Activated CD4-positive, alpha-beta T cell treated with anti-CD3 and anti-CD28 coated beads, Interleukin-2, Interleukin-6, amounts not matched to agents 100 ng/mL and 50 ng/mL, durations not matched to agents 16 hours and 8 hours (primary cell): ENCODE measurements at regions not wholly inside any gene's neighbourhood (a gene's known extent, or its start where the extent isn't known, plus 50 kb on each side); places are given as distances from the start of the nearest gene placed in this dataset.
A peak's percentile ranks its signal among the peaks of the same experiment; 100 is the strongest.
"Not testable (repeated sequence)": the region's sequence is repeated elsewhere in the genome, so short reads cannot be mapped to it uniquely, and the experiment has no call there.

Source experiments
- DNase-seq: peaks from one replicate; pipeline ENCODE4 v3.0.0-alpha.2; 2020

- no peak for DNase-seq
These were observed 1282.7 kb upstream of the GYPC start for GRCh38 chr2:125373293-125373692.

- DNase-seq = no peak
These were observed 1269.9 kb upstream of the GYPC start for GRCh38 chr2:125386074-125386473.

GRCh38 chr2:125397535-125398251, 1258.3 kb upstream of the GYPC start:
- peak; percentile 8 for DNase-seq

- no peak for DNase-seq
These were observed 1257.0 kb upstream of the GYPC start for GRCh38 chr2:125398738-125399524.

- DNase-seq = no peak
These were observed 1250.1 kb upstream of the GYPC start for GRCh38 chr2:125405816-125406215.

GRCh38 chr2:125408874-125409538, 1247.0 kb upstream of the GYPC start:
- DNase-seq = no peak

GRCh38 chr2:125418483-125418882, 1237.5 kb upstream of the GYPC start:
- no peak for DNase-seq

GRCh38 chr2:125422198-125422770, 1233.7 kb upstream of the GYPC start:
- DNase-seq = not testable (repeated sequence)

- DNase-seq = no peak
These were observed 1231.6 kb upstream of the GYPC start for GRCh38 chr2:125424266-125424785.

- no peak for DNase-seq
These were observed 1228.1 kb upstream of the GYPC start for GRCh38 chr2:125427721-125428315.

GRCh38 chr2:125444106-125444505, 1211.9 kb upstream of the GYPC start:
- DNase-seq = no peak

GRCh38 chr2:125445495-125445894, 1210.5 kb upstream of the GYPC start:
- no peak for DNase-seq

GRCh38 chr2:125450092-125450491, 1205.9 kb upstream of the GYPC start:
- no peak for DNase-seq

- no peak for DNase-seq
These were observed 1200.8 kb upstream of the GYPC start for GRCh38 chr2:125455110-125455509.

GRCh38 chr2:125456693-125457363, 1199.1 kb upstream of the GYPC start:
- DNase-seq = no peak

- DNase-seq = no peak
These were observed 1184.0 kb upstream of the GYPC start for GRCh38 chr2:125471963-125472362.

GRCh38 chr2:125479143-125479636, 1176.8 kb upstream of the GYPC start:
- no peak for DNase-seq

GRCh38 chr2:125490308-125490707, 1165.7 kb upstream of the GYPC start:
- DNase-seq = no peak

- DNase-seq = no peak
These were observed 1164.3 kb upstream of the GYPC start for GRCh38 chr2:125491663-125492062.

- no peak for DNase-seq
These were observed 1143.6 kb upstream of the GYPC start for GRCh38 chr2:125512313-125512712.

GRCh38 chr2:125516496-125517109, 1139.4 kb upstream of the GYPC start:
- DNase-seq = peak; percentile 38

GRCh38 chr2:125526093-125526492, 1129.9 kb upstream of the GYPC start:
- DNase-seq = no peak
